ENCODE measurements at regions not wholly inside any gene's neighbourhood (a gene's known extent, or its start where the extent isn't known, plus 50 kb on each side); places are given as distances from the start of the nearest gene placed in this dataset.

DNA sequence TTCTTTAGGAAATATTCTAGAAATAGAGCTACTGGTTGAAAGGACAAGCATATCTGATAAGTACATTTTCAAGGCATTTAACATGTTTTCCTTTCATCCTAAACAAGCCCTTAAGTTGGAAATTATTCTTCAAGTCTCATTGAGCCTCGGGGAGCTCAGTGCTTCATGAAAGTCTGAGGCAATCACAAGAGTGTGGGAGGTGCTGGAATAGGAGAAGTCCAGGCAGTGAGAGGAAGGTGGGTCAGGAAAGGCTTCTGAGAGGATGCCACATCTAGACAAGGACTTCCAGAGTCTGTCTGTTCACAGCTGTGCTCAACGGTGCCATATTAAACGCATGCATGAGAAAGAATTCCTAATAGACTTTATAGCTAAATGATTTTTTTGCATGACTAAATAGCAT lies 69.8 kb downstream of the CD83 start:
- no peak for DNase-seq (ENCODE audit: low spot score)

DNA sequence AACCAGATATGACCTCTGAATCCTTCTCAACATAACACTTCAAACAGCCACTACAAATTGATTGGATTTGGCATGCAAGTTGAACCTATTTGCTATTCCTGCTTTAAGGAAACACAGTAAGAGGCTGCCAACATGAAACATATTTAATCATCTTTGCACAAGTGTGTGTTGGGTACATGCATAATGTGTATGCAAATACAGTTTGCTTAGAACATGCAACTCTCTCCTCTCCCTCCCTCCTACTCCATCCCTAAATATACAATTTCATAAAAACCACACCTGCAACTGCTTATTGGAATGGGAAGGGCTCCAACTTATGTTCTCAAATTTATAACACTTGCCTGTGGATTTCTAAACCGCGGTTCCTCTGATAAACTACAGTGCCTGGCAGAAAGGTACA lies 71.5 kb downstream of the CD83 start:
- DNase-seq (ENCODE audit: low spot score) = no peak

DNA sequence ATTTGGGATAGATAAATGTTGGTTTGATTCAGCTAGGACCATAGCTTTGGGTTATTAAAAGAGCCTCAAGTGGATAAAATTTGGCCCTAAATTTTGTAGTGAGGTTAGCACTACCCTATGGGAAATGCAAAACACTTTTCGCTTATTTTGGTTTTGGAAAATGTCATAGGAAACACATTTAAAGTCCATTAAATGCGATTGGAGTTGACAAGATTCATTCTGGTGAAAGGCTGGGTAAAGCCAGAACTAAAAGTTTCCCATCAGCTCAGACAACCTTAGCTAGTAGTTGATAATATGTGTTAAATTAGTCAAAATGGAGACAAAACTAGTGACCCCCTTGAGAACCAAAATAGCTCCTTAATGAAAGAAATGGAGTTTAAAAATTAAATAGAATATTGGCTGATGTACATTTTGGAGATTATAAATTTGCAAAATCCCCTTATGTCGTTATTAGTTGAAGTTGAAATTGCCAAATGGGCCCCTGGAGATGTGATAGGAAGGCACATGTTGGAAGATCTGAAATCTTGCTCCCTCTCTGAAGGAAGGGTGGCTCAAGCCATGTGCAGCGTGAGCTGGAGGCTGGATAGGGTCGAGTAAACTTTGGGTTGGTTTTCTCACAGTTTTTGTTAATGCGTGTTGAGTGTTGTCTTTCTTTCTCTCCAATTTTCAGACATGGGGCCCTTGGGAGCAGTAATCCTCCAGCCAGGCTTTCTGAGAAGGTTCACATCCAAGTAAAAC lies 72.8 kb downstream of the CD83 start:
- DNase-seq (ENCODE audit: low spot score) = no peak

DNA sequence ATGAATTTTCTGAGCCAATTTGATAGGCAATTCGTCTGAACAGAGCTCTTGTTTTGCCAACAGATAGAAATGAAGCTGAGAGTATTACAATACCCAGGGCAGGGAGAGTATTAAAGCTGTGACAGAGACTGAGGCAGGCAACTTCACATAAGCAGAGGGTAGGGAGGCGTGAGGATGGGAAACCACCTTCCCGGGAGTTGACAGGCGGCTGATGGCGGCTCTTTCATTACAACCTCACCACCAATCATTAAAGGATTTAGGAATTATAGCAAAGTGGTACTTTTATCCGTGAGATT lies 73.3 kb downstream of the CD83 start:
- no peak for DNase-seq (ENCODE audit: low spot score)

DNA sequence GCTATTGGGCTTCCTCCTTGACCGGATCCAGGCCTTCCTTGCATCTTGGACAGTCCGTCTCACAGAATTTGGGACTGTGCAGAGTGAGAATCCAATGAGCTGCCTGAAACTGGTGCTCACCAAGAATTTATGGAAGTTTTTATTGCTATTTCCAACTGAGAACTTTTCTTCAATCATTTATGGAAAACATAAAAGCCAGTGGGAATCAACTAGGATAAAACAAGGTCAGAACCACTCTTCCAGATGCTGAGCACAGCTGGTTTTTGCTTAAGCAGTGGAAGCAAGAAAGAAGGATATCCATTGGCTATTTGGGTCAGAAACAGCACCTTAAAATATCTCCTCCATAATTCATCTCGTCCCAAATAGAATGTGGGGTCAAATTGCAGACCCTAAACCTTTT lies 74.2 kb downstream of the CD83 start:
- DNase-seq (ENCODE audit: low spot score) = no peak

DNA sequence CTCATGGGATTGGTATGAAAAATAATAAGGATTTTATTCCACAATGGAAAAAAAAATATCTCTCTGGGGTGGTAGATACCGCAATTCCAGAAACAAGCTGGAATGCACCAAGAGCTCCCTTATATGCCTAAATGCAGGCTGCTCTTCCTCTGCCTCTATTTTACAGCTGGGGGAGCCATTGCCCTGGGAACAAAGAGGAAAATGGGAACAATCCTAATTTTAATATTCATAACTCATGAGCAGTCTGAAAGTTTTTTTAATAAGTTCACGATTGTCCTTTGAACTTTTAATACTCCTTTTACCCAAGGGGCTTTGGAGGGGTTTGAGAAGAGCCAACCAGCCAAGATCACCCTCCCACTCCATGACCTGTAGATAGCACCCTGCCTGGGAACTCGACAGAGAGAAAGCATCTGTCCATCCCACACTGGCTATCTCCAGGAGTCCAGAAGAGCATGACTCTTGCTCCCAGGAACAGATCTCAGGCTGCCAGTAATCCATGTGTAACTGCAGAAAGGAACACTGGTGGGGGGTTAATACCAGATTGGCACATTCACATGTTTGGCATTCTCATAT lies 74.7 kb downstream of the CD83 start:
- no peak for DNase-seq (ENCODE audit: low spot score)

DNA sequence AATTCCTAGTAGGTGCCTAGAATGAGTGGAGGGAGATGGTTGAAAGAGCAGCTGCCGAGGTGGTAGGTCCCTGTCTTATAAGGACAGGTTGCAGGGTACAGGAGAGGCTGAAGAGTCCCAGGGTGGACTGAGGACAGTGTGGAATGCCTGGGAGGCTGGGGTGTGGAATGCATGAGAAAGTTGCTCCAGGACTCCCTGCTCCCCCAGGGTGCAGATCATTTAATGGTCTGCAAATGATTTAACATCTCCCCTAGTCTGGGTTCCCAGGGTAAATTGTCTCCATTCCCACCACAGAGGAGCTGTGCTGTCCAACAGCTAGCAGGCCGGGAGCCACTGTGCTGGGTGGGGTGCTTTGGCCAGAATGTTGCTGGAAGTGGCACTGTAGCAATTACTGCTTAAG lies 76.0 kb downstream of the CD83 start:
- DNase-seq (ENCODE audit: low spot score) = no peak

DNA sequence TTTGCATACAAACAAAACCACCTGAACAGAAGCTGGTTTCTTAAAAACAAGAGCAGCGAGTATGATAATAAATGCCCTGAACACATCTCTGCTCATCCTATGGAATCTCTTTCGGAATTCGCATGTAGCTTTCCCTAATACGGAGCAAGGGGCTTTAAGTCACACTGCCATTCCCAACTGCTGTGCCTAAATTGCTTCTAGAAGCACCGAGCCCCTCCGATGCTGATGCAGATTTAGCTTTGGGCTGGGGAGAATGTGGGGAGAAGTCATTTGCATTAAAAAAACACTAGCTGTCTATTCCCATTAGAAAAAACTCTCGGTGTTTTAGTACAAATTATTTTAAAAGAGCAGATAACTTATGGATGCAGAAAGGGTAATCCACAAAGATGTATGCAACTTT lies 76.9 kb downstream of the CD83 start:
- DNase-seq (ENCODE audit: low spot score) = no peak

DNA sequence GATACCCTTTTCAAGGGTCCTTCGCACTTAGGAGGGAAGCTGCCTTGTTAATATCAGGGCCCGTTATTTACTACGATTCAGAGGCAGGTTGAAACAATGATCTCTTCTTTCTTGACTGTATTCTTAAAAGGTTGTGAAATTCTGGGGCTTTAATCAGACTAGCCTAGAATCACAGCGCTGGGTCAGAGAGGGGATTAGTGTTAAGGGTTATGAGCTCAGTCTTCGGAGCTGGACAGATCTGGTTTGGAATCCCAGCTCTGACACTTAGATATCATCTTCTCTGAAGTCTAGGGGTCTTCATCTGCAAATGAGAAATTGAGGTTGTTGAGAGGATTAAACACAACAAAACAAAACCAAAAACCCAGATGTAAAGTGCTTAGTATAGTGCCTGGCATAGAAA lies 77.4 kb downstream of the CD83 start:
- no peak for DNase-seq (ENCODE audit: low spot score)

DNA sequence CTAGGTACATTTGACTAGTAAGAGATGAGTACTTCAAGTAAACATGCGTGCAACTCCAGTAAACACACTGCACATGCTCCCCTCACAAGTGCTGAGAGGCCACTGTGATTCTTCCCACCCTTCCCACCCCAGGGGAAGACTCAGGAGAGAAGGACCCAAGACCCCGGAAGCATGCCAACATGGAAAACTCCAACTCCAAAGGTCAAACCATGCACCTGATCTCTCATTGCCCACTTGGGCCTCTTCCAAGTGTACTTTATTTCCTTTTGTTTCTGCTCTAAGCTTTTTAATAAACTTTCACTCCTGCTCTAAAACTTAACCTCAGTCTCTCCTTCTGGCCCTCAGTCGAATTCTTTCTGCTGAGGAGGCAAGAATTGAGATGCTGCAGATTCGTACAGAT lies 78.5 kb downstream of the CD83 start:
- no peak for DNase-seq (ENCODE audit: low spot score)

DNA sequence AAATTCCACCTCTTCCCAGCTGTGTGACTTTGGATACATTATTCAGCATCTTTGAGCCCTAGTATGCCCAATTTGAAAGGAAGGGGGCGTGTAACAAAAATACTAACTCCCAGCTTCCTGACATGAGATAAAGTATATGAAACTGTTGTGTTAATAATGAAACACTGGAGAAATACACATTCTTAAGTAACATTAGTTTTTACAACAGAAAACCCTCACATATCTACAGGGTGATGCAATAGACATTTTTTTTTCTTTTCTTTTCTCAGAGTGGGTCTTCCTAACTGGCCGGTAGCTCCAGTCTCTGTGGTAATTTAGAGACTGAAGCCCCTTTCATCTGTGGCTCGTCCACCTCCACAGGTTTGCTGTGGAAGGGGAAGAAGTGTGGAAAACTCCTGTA lies 79.5 kb downstream of the CD83 start:
- DNase-seq (ENCODE audit: low spot score) = no peak

DNA sequence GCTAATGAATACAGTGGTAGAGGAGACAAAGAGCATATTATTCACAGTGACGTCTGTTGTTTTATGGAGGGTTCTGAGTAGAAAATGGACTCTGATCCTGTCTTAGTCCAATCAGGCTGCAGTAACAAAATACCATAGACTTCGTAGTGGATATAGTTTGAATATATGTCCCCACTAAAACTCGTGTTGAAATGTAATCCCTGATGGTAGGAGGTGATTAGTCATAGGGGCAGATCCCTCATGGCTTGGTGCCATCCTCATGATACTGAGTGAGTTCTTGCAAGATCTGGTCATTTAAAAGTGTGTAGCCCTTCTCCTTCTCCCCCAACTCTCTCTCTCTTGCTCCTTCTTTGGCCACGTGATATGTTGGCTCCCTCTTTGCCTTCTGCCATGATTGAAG lies 82.5 kb downstream of the CD83 start:
- no peak for DNase-seq (ENCODE audit: low spot score)

DNA sequence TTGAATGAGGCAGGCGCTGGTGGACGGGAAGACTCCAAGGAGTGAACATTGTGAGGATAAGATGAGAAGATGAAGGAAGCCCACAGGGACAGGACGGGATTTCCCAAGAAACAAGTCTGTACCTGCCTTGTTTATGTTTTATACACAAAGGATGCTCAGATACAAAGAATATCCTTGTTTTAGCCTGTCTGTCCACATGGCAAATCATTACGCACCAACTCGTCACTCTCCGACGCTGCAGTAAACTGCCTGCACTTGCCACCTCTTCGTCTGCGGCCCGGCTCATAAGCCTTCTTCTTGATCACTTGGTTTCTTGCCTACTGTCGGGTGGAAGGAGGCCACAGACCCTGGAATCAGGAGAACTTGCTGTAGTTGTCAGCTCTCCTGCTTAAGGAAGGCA lies 85.4 kb downstream of the CD83 start:
- DNase-seq (ENCODE audit: low spot score) = no peak

DNA sequence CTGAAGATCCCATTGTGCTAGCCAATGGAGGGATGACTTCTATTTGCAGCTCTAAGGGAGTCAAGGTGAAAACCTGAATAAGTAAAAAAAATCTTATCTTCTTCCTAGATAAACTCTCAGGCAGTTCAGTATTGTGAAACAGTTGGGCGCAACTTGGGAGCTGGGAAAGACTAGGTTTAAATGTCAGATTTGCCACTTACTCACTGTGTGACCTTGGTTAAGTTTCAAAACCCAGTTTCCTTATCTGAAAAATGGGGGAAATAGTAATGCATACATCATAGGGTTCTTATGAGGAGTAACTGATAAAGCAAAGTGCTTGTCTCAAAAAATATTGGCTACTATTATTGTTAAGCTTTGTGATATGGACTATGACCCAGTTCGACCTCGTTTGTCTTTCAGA lies 88.8 kb downstream of the CD83 start:
- no peak for DNase-seq (ENCODE audit: low spot score)

DNA sequence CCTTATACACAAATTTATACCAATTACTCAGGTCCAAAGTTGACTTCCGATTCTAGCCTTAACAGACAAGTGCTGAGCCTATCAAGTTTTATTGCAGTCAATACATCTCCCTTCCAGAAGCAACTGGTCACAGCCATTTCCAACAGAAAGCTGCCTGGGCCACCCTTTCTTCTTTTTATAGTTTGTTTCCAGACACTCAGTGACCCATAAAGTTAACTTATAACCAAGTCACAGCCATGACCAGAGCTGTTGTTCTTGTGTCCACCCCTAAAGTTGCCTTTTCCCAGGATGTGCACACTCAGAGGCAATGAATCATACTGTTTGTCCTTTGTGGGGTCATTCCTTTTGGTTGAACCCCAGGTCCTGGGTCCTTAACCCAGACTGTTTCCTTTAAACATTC lies 89.9 kb downstream of the CD83 start:
- no peak for DNase-seq (ENCODE audit: low spot score)

DNA sequence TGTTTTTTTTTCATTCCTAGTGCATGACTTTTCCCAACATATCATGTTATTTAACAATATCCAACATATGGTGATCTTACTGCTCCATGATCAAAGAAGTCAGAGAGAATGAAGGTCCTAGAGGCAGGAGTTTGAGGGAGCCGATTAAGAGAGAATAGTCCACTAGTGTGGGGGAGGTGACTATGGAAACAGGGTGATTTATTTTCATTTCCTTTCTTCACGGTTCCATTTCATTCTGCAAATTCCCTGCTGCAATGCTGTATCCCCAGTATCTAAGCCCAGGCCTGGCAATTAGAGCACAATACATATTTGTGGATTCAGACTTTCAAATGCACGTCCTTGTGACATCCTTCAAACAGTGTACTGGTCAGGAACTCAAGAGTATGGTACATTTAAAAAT lies 91.4 kb downstream of the CD83 start:
- DNase-seq (ENCODE audit: low spot score) = no peak

DNA sequence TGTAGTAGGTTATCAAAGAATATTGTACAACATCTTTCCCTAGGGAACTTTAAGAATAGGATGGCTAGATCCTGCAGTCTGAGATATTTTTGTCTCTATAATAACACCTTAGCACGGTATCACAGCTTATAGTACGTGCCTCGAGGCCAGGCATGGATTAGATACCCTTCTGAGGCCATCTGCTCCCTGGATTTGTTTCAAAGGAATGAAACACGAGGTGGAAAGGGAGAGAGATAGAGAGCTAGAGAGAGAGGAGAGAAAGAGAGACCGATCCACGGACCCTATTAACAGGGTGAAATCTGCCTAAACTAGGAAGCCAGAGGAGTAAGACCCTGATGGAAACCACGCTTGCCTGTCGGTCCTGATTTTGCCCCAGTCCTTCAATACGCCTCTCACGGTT lies 92.5 kb downstream of the CD83 start:
- DNase-seq (ENCODE audit: low spot score) = no peak

DNA sequence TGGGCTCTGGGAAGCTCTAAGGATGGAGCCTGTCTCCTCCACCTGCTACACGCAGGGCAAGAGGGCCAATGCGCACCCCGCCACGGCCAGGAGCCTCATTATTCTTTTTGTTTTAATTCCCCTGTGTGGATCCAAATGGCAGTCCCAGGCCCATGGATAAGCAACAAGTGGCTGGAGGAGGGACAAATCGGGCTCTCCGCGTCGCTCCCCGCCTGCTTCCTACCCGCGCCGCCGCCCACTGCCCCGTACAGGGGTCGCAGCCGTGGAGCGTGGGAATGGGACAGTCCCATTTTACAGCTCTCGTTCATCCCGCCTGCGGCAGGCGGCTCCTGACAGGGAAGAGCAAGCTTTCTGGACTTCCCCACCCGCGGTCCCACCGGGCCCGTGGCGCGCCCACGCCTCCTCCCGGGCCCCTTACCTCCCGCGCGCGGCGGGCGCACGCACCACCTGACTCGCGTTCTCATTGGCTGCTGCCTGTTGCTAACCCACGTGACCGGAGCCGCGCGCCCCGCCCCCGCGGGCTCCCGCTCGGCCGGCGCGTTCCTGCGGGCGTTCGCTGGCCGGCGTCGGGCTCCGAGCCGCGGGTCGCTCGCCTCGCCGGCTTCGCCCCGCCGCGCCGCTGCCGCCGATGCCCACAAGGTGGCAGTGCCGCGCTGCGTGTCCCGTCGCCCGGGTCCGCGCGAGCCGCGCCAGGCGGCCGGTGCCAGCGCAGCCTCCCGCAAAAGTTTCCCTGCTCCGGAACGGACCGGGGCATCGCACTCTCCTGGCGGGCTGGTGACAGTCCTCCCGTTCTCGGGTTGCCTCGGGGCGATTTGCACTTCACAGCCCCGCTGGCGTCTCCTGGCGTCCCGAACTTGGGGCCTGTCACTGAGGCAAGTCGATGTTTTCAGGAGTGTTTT lies 93.3 kb downstream of the CD83 start:
- peak; percentile 93 for DNase-seq (ENCODE audit: low spot score)

DNA sequence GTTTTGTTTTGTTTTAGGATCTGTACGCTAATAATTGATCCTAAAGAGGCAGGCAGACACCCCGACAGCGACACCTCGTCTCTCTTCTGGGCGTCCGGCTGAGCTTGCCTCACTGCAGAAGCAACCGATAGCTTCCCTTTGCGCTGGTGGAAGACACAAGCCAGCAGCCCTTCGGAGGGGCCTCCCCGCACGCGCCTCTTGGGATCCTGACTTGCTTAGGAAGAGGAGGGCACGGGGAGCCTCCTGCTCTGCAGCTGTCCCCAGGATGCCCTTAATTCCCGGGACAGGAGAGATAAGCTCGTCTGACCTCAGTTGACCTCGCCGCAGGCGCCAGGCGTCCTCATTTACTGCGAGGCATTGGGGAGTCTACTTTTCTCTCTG lies 94.0 kb downstream of the CD83 start:
- no peak for DNase-seq (ENCODE audit: low spot score)

DNA sequence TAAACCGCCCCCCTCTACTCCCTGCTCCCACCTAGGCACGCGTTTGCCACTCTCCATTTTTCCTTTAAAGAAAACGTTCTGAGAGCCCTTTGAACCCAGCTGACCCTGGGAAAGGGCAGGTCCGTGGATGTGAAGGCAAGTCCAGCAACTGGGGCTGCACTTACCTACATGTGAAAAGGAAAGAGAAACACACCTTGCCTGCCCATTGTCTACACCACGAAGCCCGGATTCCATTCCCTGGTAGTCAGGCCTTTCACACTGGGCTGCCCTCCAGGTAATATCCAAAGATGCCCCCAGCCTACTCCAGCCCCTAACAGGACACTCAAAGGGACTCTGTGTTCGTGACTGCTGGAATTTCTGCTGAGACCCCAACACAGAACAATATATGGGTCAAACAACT lies 94.4 kb downstream of the CD83 start:
- no peak for DNase-seq (ENCODE audit: low spot score)

DNA sequence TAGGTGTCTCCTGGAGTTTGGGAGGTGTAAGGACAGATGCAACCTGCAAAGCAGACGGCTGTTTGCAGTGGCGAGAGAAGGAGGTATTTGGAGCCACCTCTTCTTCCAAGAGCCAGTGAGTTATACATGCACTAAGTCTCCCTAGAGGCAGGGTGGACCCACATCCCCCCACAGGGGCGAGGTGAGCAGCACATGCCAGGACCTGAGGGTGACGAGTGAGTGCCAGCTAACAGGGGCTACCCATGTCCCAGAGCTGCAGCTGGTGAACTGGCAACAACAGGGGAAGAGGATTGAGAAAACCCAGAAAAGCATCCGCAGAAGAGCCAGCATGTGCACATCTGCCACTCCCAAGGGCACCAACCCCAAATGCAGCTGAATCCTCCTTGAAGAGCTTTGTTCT lies 95.1 kb downstream of the CD83 start:
- no peak for DNase-seq (ENCODE audit: low spot score)

DNA sequence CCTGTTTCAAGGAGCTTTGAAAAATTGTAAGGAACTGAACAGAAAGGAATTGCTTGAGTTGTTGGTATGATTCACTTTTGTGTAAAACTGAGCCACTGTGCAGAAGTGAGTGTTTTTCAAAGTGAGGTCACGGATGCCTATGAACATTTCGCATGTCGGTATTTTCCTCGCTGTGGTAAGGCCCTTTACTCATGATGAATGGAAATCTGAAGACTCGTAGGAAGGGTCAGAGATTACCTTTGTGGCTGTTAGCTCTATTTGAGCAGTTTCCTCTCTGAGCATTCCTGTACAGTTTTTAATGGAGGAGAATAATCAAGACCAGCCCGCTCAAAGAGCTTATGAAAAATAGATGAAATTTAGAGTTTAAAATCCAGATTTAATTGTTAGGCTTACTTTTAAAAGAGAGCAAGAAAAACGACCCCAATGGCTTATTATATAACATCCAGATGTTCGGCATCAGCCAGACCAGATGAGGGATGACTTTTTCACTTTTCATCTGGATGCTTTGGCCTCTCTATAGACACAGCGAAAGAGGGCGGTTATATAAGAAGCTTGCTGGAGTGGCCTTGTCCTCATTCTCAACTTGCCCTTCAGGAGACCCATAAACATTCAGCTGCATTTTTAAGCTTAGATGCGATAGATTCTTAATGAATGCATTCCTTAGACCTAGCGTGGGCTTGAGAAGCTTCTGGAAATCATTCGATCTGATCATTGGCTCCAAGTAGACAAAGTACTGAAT lies 99.5 kb downstream of the CD83 start:
- DNase-seq (ENCODE audit: low spot score) = no peak

Measured in activated CD4-positive, alpha-beta T cell treated with anti-CD3 and anti-CD28 coated beads, Interleukin-2, Interleukin-4, amounts not matched to agents 100 ng/mL and 50 ng/mL, durations not matched to agents 16 hours and 8 hours (primary cell).